ENCODE measurements at regions not wholly inside any gene's neighbourhood (a gene's known extent, or its start where the extent isn't known, plus 50 kb on each side); places are given as distances from the start of the nearest gene placed in this dataset.

DNA sequence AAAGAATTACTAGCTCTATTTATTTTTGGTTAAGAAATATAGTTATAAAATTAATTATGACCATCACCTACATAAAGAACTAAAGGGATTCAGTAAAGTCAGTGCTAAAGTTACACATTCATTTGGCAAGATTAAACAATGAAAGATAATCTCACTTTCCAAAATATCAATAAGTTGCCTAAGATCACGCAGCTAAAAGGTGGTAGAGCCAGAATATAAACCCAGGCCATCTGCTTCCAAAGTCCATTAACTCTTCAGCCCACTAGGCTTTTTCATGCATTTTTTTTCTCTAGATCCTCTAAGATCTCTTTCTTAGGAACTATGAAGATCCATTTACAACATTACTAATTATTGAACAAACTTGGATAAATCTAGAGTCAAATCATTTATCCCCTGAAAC lies 66.6 kb upstream of the RND3 start:
- TF ChIP-seq EZH2 (IDR thresholded peaks at IDR 0.05; ENCODE audit: insufficient read depth, poor library complexity, severe bottlenecking) (no peak), EZH2phosphoT487 (IDR thresholded peaks at IDR 0.05; ENCODE audit: insufficient read depth, low read depth) (no peak)
